ENCODE measurements at regions not wholly inside any gene's neighbourhood (a gene's known extent, or its start where the extent isn't known, plus 50 kb on each side); places are given as distances from the start of the nearest gene placed in this dataset.

DNA sequence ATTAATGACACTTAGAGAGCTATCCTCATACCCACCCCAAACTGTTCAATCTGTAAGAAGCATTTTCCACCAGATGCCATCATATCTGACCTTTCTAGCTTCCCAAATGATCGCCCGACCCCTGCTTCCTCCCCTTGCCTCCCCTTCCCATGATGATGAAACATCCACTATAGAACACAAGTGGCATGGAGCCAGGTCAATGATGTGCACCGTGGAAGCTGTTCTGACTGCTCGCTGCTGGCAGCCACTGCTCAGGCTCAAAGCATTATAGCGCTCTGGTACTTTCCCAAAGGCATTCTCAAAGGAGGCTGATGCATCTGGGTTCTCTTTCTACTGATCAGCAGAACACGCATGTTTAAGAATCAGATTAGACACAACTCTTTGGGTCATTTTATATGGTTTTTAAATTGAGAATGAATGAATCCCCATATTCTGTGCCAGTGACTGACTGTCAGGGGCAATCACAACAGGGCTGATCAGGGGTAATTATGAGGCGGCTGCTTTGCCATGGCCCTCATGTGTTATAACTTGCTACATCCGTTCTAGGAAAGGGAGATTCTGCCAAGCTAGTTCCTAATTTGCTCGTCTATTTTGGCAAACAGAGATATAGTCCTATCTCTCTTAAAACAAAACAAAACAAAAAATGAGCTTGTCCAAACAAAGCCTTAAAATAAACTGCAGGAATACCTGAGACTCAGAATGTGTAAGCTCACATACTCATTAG lies 343.7 kb downstream of the ENC1 start:
- ATAC-seq (ENCODE audit: insufficient read depth, low read depth) = no peak
- H3K9me3 ChIP-seq (ENCODE audit: insufficient read depth, low read length, severe bottlenecking) = no peaks in the 10 kb centered on the region

DNA sequence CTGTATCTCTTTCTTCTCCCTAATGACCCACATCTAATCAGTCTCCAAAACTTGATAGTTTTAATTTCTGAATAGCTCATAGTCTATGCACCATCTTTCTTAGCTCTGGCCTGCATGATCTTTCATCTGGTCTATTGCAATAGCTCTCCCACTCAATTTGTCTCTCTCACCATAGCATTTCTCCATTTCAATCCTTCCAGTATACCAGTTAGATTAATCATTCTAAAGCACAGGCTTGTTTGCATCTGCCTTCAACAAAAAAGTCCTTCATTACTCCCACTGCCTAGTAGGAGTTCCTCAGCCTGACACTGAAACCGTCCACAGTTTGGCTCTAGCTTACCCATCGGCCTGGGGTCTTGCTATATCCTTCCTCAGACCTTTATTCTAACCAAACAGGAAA lies 344.9 kb downstream of the ENC1 start:
- Histone ChIP-seq H2AFZ (ENCODE audit: low read depth, low read length) (no peak overlapping the region), H3K4me1 (ENCODE audit: insufficient read depth, low read length) (no peaks in the 10 kb centered on the region), H3K4me3 (ENCODE audit: low read depth in 1 of 2, low read length in 2 of 2) (no peak overlapping the region), H3K36me3 (ENCODE audit: insufficient read depth, low read length) (no peaks in the 10 kb centered on the region), H3K9ac (ENCODE audit: low read depth, low read length) (no peak overlapping the region), H3K27ac (ENCODE audit: low read length) (no peak overlapping the region), H3K4me2 (ENCODE audit: insufficient read depth, low read length) (no peak overlapping the region), H4K20me1 (ENCODE audit: insufficient read depth, low read length) (no peaks in the 10 kb centered on the region), H3K9me3 (ENCODE audit: insufficient read depth, low read length, severe bottlenecking) (no peaks in the 10 kb centered on the region), H3K79me2 (ENCODE audit: insufficient read depth, low read length) (no peaks in the 10 kb centered on the region), H3K27me3 (ENCODE audit: insufficient read depth, low read length, poor library complexity) (no peaks in the 10 kb centered on the region)
- no peak for DNase-seq
- TF ChIP-seq, protein P1, sequence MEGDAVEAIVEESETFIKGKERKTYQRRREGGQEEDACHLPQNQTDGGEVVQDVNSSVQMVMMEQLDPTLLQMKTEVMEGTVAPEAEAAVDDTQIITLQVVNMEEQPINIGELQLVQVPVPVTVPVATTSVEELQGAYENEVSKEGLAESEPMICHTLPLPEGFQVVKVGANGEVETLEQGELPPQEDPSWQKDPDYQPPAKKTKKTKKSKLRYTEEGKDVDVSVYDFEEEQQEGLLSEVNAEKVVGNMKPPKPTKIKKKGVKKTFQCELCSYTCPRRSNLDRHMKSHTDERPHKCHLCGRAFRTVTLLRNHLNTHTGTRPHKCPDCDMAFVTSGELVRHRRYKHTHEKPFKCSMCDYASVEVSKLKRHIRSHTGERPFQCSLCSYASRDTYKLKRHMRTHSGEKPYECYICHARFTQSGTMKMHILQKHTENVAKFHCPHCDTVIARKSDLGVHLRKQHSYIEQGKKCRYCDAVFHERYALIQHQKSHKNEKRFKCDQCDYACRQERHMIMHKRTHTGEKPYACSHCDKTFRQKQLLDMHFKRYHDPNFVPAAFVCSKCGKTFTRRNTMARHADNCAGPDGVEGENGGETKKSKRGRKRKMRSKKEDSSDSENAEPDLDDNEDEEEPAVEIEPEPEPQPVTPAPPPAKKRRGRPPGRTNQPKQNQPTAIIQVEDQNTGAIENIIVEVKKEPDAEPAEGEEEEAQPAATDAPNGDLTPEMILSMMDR (IDR thresholded peaks at IDR 0.05; ENCODE audit: borderline replicate concordance, extremely low read depth, low read length, poor library complexity, severe bottlenecking) = no peak
- no peak for TF ChIP-seq EZH2 (IDR thresholded peaks at IDR 0.05; ENCODE audit: borderline replicate concordance, low read depth, low read length, severe bottlenecking)
- no peak for ATAC-seq (ENCODE audit: insufficient read depth, low read depth)

More for the DNA sequence above, 343.7 kb downstream of the ENC1 start:
- Histone ChIP-seq H3K4me2 (ENCODE audit: insufficient read depth, low read length) (no peak overlapping the region), H3K4me1 (ENCODE audit: insufficient read depth, low read length) (no peaks in the 10 kb centered on the region), H3K79me2 (ENCODE audit: insufficient read depth, low read length) (no peaks in the 10 kb centered on the region), H4K20me1 (ENCODE audit: insufficient read depth, low read length) (no peaks in the 10 kb centered on the region), H3K4me3 (ENCODE audit: low read depth in 1 of 2, low read length in 2 of 2) (no peak overlapping the region), H3K27ac (ENCODE audit: low read length) (no peak overlapping the region), H3K27me3 (ENCODE audit: insufficient read depth, low read length, poor library complexity) (no peaks in the 10 kb centered on the region), H3K36me3 (ENCODE audit: insufficient read depth, low read length) (no peaks in the 10 kb centered on the region), H2AFZ (ENCODE audit: low read depth, low read length) (no peak overlapping the region), H3K9ac (ENCODE audit: low read depth, low read length) (no peak overlapping the region)
- TF ChIP-seq, protein P1 (IDR thresholded peaks at IDR 0.05; ENCODE audit: borderline replicate concordance, extremely low read depth, low read length, poor library complexity, severe bottlenecking) = no peak
- no peak for TF ChIP-seq EZH2 (IDR thresholded peaks at IDR 0.05; ENCODE audit: borderline replicate concordance, low read depth, low read length, severe bottlenecking)
- no peak for DNase-seq

DNA sequence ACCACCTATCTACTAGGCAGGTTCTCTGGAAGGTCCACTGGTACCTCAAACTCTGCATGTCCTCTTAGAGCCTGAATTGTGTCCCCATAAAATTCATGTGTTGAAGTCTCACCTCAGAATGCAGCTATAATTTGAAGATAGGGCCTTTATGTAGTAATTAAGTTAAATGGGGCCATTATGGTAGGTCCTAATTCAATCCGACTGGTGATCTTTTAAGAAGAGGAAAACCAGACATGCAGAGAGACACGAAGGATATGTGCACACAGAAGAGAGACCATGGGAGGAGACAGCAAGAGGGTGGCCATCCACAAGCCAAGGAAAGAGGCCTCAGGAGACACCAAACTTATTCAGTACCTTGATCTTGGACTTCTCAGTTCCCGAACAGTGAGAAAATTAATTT lies 345.4 kb downstream of the ENC1 start:
- Histone ChIP-seq H3K4me1 (ENCODE audit: insufficient read depth, low read length) (no peaks in the 10 kb centered on the region), H3K27ac (ENCODE audit: low read length) (no peak overlapping the region), H3K36me3 (ENCODE audit: insufficient read depth, low read length) (no peaks in the 10 kb centered on the region), H3K4me2 (ENCODE audit: insufficient read depth, low read length) (no peak overlapping the region), H4K20me1 (ENCODE audit: insufficient read depth, low read length) (no peaks in the 10 kb centered on the region), H3K79me2 (ENCODE audit: insufficient read depth, low read length) (no peaks in the 10 kb centered on the region), H2AFZ (ENCODE audit: low read depth, low read length) (no peak overlapping the region), H3K9me3 (ENCODE audit: insufficient read depth, low read length, severe bottlenecking) (no peaks in the 10 kb centered on the region), H3K9ac (ENCODE audit: low read depth, low read length) (no peak overlapping the region), H3K4me3 (ENCODE audit: low read depth in 1 of 2, low read length in 2 of 2) (no peak overlapping the region), H3K27me3 (ENCODE audit: insufficient read depth, low read length, poor library complexity) (no peaks in the 10 kb centered on the region)
- no peak for TF ChIP-seq EZH2 (IDR thresholded peaks at IDR 0.05; ENCODE audit: borderline replicate concordance, low read depth, low read length, severe bottlenecking)
- TF ChIP-seq, protein P1 (IDR thresholded peaks at IDR 0.05; ENCODE audit: borderline replicate concordance, extremely low read depth, low read length, poor library complexity, severe bottlenecking) = no peak
- DNase-seq = no peak
- ATAC-seq (ENCODE audit: insufficient read depth, low read depth) = no peak
